Middle frontal gyrus (tissue), 1 donor: ENCODE measurements at regions not wholly inside any gene's neighbourhood (a gene's known extent, or its start where the extent isn't known, plus 50 kb on each side); places are given as distances from the start of the nearest gene placed in this dataset.
"Not testable (repeated sequence)": the region's sequence is repeated elsewhere in the genome, so short reads cannot be mapped to it uniquely, and the experiment has no call there.

Experiments used
- DNase-seq: peaks from one replicate; pipeline ENCODE4 v3.0.0-alpha.2; 2015; ENCODE audit warnings: low spot score; ENCODE audit errors: extremely low spot score

- DNase-seq = no peak
Observed at GRCh38 chr15:36447373-36447772, 132.1 kb upstream of the CDIN1 start.

DNA sequence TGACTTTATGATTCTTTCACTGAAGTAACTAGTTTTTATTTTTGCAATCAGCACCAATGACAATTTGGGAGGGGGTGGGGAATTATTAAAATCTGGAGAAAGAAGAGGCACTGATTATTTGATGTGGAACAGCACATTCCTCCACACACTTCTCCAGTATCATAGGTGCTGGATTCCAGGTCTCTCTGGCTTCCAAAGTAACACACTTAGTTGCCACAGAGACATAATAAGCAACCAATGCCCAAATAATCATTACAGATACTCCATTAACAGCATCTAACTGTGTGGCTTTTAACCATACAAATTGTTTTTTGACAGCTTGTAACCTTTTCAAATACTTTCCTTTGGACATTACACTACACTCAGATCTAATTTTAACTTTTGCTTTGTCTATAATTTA lies 131.0 kb upstream of the CDIN1 start:
- no peak for DNase-seq

DNA sequence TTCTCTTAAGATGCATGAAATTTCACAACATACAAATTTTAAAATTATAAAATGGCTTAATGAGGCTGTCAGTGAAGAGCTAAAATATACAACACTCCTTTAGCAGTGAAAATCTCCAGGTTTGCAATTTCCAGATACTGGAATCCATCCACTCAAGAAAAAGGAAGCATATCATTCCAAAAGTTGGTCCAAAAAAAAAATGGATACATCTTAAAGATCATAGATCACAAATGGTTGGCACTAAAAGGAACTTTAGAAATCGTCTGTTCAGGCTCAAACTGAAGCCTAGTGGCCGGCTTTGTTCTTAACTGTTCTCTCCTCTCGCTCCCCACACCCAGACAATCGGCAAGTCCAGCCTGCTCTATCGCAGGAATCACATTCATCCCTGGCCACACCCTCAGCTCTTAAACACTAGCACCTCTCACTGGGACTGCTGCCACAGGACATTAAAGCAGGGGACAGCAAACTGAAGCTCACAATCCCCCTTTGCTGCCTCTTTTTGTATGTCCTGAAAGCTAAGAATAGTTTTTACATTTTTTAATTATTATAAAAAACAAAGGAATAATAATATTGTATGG lies 130.3 kb upstream of the CDIN1 start:
- DNase-seq = no peak

DNA sequence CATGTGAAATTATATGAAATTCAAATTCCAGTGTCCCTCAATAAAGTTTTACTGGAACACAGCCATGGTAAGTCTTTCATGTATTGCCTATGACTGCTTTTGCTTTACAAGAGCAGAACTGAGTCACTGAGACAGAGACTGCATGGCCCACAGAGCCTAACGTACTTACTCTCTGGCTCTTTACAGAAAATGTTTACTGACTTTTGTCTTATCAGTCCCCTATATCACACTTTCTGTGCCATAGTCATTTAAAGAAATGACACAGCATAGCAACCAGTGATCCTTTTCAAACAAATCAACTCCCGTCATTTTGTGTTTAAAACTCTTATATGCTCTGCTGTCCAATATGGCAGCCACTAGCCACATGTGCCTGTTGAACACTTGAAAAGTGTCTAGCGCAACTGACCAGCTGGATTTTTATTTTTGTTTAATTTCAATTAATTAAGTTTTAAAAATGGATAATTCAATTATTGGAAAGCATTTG lies 129.7 kb upstream of the CDIN1 start:
- no peak for DNase-seq

DNA sequence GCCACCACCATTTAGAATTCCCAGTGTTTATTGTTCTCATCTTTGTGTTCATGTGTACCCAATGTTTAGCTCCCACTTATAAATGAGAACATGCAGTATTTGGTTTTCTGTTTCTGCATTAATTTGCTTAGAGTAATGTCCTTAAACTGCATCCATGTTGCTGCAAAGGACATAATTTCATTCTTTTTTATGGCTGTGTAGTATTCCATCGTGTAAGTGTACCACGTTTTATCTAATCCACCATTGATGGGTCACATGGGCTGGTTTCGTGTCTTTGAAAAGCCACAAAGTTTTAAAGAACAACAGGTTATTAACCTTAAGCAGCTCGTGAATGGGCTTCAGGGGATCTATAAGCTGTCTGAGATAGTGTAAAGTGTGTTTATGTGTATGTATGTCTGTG lies 125.2 kb upstream of the CDIN1 start:
- not testable (repeated sequence) for DNase-seq

DNA sequence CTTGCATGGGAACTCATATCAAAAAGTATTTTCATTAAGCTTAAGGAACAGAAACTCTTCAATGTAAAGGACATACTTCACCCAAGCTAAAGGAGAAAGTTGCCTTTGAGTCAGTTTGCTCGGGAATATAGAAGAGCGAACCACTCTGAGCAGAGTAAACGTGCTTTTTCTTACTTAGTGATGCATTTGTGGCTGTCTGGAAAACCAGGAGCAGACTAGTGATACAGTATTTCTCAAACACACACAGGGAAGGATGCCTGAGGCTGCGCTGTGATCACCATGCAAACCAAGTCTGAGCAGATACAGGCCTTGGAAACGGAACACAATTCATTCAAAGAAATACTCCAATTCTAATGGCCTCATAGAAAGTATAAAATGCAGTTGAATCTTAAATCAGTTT lies 121.0 kb upstream of the CDIN1 start:
- DNase-seq = no peak

GRCh38 chr15:36465304-36465703 lies 114.1 kb upstream of the CDIN1 start:
- DNase-seq = no peak

- DNase-seq = no peak
Observed at GRCh38 chr15:36468746-36469145, 110.7 kb upstream of the CDIN1 start.

GRCh38 chr15:36469311-36469966 lies 110.0 kb upstream of the CDIN1 start:
- no peak for DNase-seq

GRCh38 chr15:36472672-36473071 lies 106.8 kb upstream of the CDIN1 start:
- DNase-seq = no peak

GRCh38 chr15:36478561-36478960 lies 100.9 kb upstream of the CDIN1 start:
- DNase-seq = no peak

DNA sequence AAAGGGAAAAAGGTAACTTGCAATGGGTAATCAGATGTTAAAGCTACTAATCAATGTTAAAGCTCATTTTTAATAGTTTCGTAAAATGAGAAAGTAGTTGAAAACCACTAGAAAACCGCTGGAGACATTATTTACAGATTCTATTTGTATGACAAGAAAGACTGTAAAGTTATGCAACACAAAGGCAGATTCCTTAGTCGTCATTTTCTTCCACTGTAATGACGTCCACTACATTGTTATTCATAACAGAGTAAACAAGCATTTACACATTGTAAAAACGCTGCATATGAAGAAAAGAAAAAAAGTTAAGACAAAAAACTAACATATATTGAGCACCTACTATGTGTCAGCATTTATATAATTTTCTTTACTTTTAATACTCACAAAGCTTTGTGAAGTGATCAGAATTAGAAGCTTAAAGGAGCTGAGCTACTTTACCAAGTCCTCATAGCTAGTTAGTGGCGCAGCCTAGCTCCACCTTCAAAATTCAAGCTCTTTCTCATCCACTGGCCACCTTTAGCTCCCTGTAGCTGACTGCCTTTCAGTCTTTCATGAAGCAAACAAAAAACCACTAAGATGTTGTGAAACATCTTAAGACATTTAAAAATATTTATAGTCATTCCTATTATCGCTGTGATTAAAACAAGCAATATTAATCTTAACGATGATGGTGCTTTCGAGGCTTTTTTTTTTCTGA lies 100.1 kb upstream of the CDIN1 start:
- no peak for DNase-seq

GRCh38 chr15:36481156-36481555 lies 98.3 kb upstream of the CDIN1 start:
- no peak for DNase-seq

- no peak for DNase-seq
Observed at GRCh38 chr15:36483409-36483808, 96.0 kb upstream of the CDIN1 start.

- DNase-seq = no peak
Observed at GRCh38 chr15:36484038-36484778, 95.2 kb upstream of the CDIN1 start.

DNA sequence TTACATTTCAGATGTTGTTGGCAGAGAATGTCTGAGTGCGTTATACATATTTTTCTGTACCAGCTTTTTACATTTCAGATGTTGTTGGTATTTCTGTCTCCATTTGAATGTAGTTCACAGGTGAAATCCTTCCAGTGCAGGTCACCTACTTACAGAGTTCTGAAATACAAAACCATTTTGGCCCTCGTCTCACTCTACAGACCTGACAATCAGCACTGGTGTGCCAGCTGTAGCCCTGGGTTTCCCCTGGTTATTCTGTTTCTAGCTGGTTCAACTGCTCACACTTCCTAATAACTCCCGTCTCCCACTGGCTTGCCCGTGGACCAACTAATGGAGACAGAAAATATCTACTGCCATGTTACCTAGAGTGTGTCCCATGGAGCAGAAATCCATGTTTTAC lies 87.5 kb upstream of the CDIN1 start:
- DNase-seq = no peak

DNA sequence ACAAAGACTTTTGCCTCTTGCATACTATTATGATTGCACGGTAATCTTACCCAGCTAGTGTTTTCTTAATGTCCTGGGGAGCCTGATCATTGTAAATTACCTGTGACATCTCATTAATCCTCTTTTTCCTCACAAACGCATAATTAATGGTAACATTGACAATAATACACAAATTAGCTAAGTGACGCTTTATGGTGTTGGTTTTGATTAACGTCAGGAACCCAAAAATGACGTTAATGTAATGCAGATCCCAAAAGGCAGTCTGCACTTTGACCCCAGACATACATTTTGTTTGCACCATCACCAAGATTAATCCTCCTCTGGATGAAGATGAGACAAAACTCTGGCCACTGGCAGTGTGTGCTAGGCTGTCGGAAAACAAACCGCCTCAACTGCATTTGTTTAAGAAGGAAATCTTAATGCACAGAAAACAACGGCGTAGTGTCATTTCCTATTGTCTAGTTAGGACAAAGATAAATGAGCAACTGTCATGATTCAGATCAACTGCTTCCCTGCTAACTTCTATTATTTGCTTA lies 83.9 kb upstream of the CDIN1 start:
- DNase-seq = no peak

DNA sequence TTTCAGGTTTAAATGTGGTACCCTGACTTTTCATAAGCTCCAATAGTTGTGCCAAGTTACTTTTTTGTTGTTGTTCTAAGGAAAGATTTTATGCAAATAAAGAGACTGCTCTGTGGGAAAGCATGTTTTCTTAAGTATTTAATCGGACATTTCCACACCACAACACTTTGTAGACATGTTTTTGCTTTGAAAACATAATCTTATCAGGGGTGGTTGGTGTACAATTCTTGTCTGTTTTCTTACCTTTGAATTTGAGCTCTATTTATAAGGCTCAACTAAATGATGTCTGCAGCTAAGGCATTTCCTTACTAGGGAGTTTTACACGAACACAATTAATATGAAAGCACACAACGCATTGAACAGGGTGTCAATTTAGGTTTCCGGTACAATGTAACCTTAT lies 81.5 kb upstream of the CDIN1 start:
- DNase-seq = no peak

DNA sequence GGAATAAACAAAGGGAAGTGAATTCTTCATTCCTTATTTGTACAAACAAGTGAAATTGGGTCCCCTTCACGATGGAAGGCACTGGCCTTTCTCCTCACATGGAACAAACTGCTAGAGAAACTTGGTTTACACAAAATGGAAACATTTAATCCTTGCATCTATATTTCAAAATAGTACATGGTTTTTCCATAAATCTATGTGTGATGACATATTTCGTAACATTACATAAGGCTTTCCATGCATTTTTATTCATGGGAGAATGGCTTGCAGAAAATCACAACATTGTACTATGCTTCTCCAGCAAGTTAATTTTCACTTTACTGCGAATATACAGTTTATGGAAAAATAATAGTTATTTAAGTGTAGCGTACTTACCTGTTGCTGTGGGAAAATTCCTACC lies 81.0 kb upstream of the CDIN1 start:
- no peak for DNase-seq

- DNase-seq = no peak
Observed at GRCh38 chr15:36498916-36499315, 80.5 kb upstream of the CDIN1 start.

DNA sequence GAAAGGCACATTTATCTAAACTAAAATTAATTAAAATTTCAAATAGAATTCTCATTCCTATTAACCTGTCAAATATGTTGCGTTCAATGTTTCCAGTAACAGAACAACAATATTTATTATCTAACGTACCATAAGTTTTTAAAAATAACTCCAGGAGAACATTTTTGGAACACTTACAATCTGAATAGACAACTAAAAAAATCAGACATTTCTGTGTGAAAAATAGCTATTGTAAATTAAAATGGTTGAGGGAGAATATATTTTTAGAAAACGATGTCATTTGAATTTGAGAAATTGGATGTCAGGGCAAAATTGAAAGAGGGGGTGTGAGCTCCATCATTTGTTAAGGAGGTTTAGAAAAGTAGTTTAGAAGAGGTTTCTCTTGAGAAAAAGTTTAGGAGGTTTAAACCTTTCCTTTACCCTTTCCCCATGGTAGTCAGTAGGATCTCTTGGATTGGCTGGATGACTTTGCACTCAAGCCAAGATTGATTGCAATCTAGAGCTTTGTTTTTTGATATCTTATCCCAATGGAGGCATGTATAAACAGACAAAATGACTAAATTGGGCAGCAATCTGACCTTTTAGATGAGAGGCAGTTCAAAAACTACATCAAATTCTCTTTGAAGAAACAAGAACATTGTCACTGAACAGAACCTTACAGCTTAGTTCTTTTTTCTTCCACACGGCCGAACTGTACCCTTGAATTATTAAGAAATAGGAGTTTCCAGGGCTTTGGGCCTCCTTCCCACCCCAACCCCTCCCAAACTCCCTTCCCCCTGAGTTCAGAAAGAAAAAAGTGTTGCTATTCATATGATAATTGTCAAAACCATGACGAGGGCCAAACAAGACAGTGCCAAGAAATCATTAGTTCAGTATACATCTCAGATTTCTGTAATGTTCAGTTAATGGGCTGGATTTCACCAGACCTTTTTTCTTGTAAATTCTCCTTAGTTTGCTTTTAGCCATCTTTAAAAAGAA lies 79.7 kb upstream of the CDIN1 start:
- no peak for DNase-seq
